ENCODE measurements at regions not wholly inside any gene's neighbourhood (a gene's known extent, or its start where the extent isn't known, plus 50 kb on each side); places are given as distances from the start of the nearest gene placed in this dataset.

DNA sequence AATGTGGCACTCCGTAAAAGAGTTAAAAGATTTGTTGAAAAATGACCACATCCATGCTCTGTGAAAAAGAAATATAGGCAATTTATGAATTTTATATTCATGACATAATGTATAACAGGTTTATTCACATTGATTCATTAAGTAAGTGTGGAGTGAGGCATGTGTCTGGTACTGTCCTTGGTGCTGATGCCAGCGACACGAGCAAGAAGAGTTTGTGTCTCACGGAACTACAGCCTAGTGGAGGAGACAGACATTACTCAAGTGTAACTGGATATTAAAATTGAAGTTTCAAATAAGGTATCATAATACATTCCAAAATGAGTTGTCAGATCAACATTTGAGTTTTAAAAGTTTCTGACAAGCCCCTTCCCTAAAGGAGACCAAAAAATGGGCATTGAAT, 122.7 kb upstream of the PRNP start:
- no peak for TF ChIP-seq POLR2AphosphoS5 (IDR thresholded peaks at IDR 0.05)
- TF ChIP-seq CTCF (IDR thresholded peaks at IDR 0.05) = no peak
- TF ChIP-seq POLR2A (IDR thresholded peaks at IDR 0.05) = no peak
